HepG2 (cell line): ENCODE measurements at regions not wholly inside any gene's neighbourhood (a gene's known extent, or its start where the extent isn't known, plus 50 kb on each side); places are given as distances from the start of the nearest gene placed in this dataset.

Experiments
- ATAC-seq: fragments of 200-7000 bp; cut with Tn5 transposase; 3 replicates; pipeline ENCODE4 v1.9.1; 2020; ENCODE audit warnings: mild to moderate bottlenecking, moderate library complexity
- BruUV-seq: library from RNA; stranded (reverse); fragments of 400-500 nt; replicated peaks from 2 replicates; lab custom pipeline; 2021; lab: Mats Ljungman, UMichigan
- CTCF ChIA-PET: fragments of 300-600 bp; formaldehyde crosslinking; extraction: SDS; loops from one replicate; lab custom pipeline; 2021; ENCODE audit warnings: low total read pairs, inconsistent platforms, low intra/inter-chr PET ratio; lab: Yijun Ruan, JAX
- POLR2A ChIA-PET: fragments of 350-600 bp; sonication (Branson Sonifier 250); formaldehyde crosslinking; loops from one replicate; lab custom pipeline; 2020; ENCODE audit warnings: antibody characterized with exemption, inconsistent platforms; lab: Yijun Ruan, JAX
- DNase-seq: peaks from one replicate; pipeline ENCODE4 v3.0.0-alpha.2; 2015; ENCODE audit warnings: low spot score
- FAIRE-seq: peaks from 3 replicates; lab custom pipeline; 2011; peaks lifted over from hg19 to GRCh38; lab: Jason Lieb, UNC
- H2AFZ ChIP-seq: one replicate; pipeline ENCODE4 v1.6.1; 2011; ENCODE audit warnings: low read length, inconsistent platforms
- H3K27ac ChIP-seq: fragments of 300-600 bp; 3 replicates; pipeline ENCODE4 v1.8.0; 2011; ENCODE audit warnings: mixed run types, mild to moderate bottlenecking, mixed read lengths, low read length, inconsistent platforms; ENCODE audit not compliant: insufficient read depth; ENCODE audit errors: extremely low read length
- H3K27me3 ChIP-seq, 2 experiments: fragments of 200-600 bp in 1 of 2; 2 replicates in 1 of 2; 3 replicates in 1 of 2; pipeline versions ENCODE4 v1.6.0 to v1.8.0; 2011; ENCODE audit warnings: low read length in 2 of 2, mild to moderate bottlenecking in 2 of 2, moderate library complexity in 2 of 2, inconsistent platforms in 1 of 2; ENCODE audit not compliant: insufficient read depth in 2 of 2, control insufficient read depth in 1 of 2
- H3K36me3 ChIP-seq, 2 experiments: fragments of 200-600 bp in 1 of 2; replicated peaks in 1 of 2; 2 replicates in 1 of 2; 3 replicates in 1 of 2; pipeline versions ENCODE4 v1.5.1 to v1.8.0; 2011; ENCODE audit warnings: low read length in 2 of 2, inconsistent platforms in 1 of 2; ENCODE audit not compliant: insufficient read depth in 2 of 2, control insufficient read depth in 1 of 2
- H3K4me1 ChIP-seq: 2 replicates; pipeline ENCODE4 v1.5.1; 2012; ENCODE audit warnings: low read length, inconsistent platforms; ENCODE audit not compliant: insufficient read depth
- H3K4me2 ChIP-seq: 2 replicates; pipeline ENCODE4 v1.6.0; 2011; ENCODE audit warnings: low read depth, low read length, inconsistent platforms
- H3K4me3 ChIP-seq, 3 experiments: fragments of 200-600 bp in 1 of 3; sonication (generic), shearing (Covaris generic) in 1 of 3; replicated peaks in 1 of 3; 2 replicates each; pipeline ENCODE4 v1.5.1; 2011 to 2016; ENCODE audit warnings: low read length in 3 of 3, inconsistent platforms in 2 of 3, low read depth in 2 of 3, mild to moderate bottlenecking in 2 of 3, control low read depth in 1 of 3, mixed read lengths in 1 of 3; ENCODE audit not compliant: insufficient read depth in 1 of 3
- H3K79me2 ChIP-seq: one replicate; pipeline ENCODE4 v1.6.1; 2011; ENCODE audit warnings: low read length, inconsistent platforms; ENCODE audit not compliant: insufficient read depth
- H3K9ac ChIP-seq: 2 replicates; pipeline ENCODE4 v1.6.0; 2011; ENCODE audit warnings: mild to moderate bottlenecking, low read depth, low read length, inconsistent platforms; ENCODE audit not compliant: insufficient read depth
- H3K9me3 ChIP-seq: 2 replicates; pipeline ENCODE4 v1.5.1; 2012; ENCODE audit warnings: mild to moderate bottlenecking, low read length
- H4K20me1 ChIP-seq: 2 replicates; pipeline ENCODE4 v1.6.0; 2011; ENCODE audit warnings: inconsistent platforms, mild to moderate bottlenecking, low read length, moderate library complexity; ENCODE audit not compliant: insufficient read depth
- EZH2 ChIP-seq: conservative IDR thresholded peaks from 2 replicates; pipeline ENCODE4 v1.6.1; 2012; ENCODE audit warnings: mild to moderate bottlenecking, low read depth, low read length, moderate library complexity
- NONO ChIP-seq, 2 experiments: fragments of 450-650 bp in 1 of 2; sonication (generic) in 1 of 2; formaldehyde crosslinking in 1 of 2; IDR thresholded peaks in 1 of 2; conservative IDR thresholded peaks in 1 of 2; 2 replicates each; pipeline versions ENCODE4 v1.6.1 to v1.8.0; 2017 to 2022; ENCODE audit warnings: mild to moderate bottlenecking in 1 of 2, missing genetic modification reagents in 1 of 2, moderate library complexity in 1 of 2
- SATB2 ChIP-seq: sonication (generic); formaldehyde crosslinking; IDR thresholded peaks from 2 replicates; pipeline ENCODE4 v1.5.0; 2020; ENCODE audit warnings: missing genetic modification reagents
- SMARCE1 ChIP-seq: fragments of 450-650 bp; IDR thresholded peaks from 2 replicates; pipeline ENCODE4 v1.6.1; 2017; ENCODE audit warnings: borderline replicate concordance
- SOX13 ChIP-seq, 3 experiments: fragments of 450-650 bp in 1 of 3; sonication (generic) in 1 of 3; formaldehyde crosslinking in 1 of 3; IDR thresholded peaks in 2 of 3; conservative IDR thresholded peaks in 1 of 3; 2 replicates each; pipeline versions ENCODE4 v1.5.0 to v1.6.1; 2016 to 2020; ENCODE audit warnings: antibody characterized with exemption in 1 of 3, mild to moderate bottlenecking in 1 of 3, missing compliant biosample characterization in 1 of 3, missing genetic modification reagents in 1 of 3, moderate library complexity in 1 of 3
- TCF12 ChIP-seq, 2 experiments: fragments of 450-650 bp in 1 of 2; sonication (generic) in 1 of 2; formaldehyde crosslinking in 1 of 2; IDR thresholded peaks; 2 replicates each; pipeline versions ENCODE4 v1.6.1 to v1.8.0; 2017 to 2022; ENCODE audit warnings: antibody characterized with exemption in 1 of 2, mild to moderate bottlenecking in 1 of 2, missing genetic modification reagents in 1 of 2, moderate library complexity in 1 of 2
- THYN1 ChIP-seq: sonication (generic); formaldehyde crosslinking; IDR thresholded peaks from 2 replicates; pipeline ENCODE4 v1.8.1; 2023; ENCODE audit warnings: low read depth, mild to moderate bottlenecking, moderate library complexity, missing genetic modification reagents, borderline replicate concordance
- ZBTB20 ChIP-seq: sonication (generic); formaldehyde crosslinking; IDR thresholded peaks from 2 replicates; pipeline ENCODE4 v1.8.1; 2023; ENCODE audit warnings: missing genetic modification reagents, low read depth, mild to moderate bottlenecking, borderline replicate concordance
- ZNF563 ChIP-seq: sonication (generic); formaldehyde crosslinking; IDR thresholded peaks from 2 replicates; pipeline ENCODE4 v1.8.0; 2022; ENCODE audit warnings: mild to moderate bottlenecking, moderate library complexity, missing genetic modification reagents
- WGBS: methylation state at CpG from one replicate; pipeline ENCODE4 v1.1.6; 2017; ENCODE audit warnings: low lambda C conversion rate; 5-methylcytosine and 5-hydroxymethylcytosine counted together
- in situ Hi-C: cut with HindIII; loops from 2 replicates; pipeline ENCODE4 v1.10.0; 2017; ENCODE audit warnings: low pct_unique_long_range_greater_than_20kb; ENCODE audit not compliant: extremely low pct_ligation_motif_present
- intact Hi-C: fragments of 100-400 bp; cut with micrococcal nuclease; formaldehyde crosslinking; loops from one replicate; pipeline ENCODE4 v1.10.0; 2022; ENCODE audit not compliant: unreplicated experiment
- TF ChIP-seq, protein P1 (sequence below): sonication (generic); formaldehyde crosslinking; IDR thresholded peaks from 2 replicates; pipeline ENCODE4 v1.4.0; 2020; ENCODE audit warnings: mild to moderate bottlenecking, missing genetic modification reagents
- TF ChIP-seq, protein P2 (sequence below): IDR thresholded peaks from 2 replicates; pipeline ENCODE4 v1.6.1; 2016; ENCODE audit warnings: missing compliant biosample characterization, missing genetic modification reagents, borderline replicate concordance

GRCh38 chr20:59377842-59378241 is 77.4 kb downstream of the EDN3 start (continued):
- TF ChIP-seq SOX13 (IDR thresholded peaks at IDR 0.05) (no peak), SOX13 (CRISPR knock-in tag; conservative IDR thresholded peaks at IDR 0.05 in 1 of 2, IDR thresholded peaks at IDR 0.05 in 1 of 2) (no peak), ZNF563 (CRISPR knock-in tag) (no peak), NONO (IDR thresholded peaks at IDR 0.05) (no peak), NONO (CRISPR knock-in tag; conservative IDR thresholded peaks at IDR 0.05) (no peak)
- TF ChIP-seq, protein P1, sequence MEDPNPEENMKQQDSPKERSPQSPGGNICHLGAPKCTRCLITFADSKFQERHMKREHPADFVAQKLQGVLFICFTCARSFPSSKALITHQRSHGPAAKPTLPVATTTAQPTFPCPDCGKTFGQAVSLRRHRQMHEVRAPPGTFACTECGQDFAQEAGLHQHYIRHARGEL (CRISPR knock-in tag) = no peak
- TF ChIP-seq, protein P2, sequence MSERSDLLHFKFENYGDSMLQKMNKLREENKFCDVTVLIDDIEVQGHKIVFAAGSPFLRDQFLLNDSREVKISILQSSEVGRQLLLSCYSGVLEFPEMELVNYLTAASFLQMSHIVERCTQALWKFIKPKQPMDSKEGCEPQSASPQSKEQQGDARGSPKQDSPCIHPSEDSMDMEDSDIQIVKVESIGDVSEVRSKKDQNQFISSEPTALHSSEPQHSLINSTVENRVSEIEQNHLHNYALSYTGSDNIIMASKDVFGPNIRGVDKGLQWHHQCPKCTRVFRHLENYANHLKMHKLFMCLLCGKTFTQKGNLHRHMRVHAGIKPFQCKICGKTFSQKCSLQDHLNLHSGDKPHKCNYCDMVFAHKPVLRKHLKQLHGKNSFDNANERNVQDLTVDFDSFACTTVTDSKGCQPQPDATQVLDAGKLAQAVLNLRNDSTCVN (CRISPR knock-in tag) = no peak
- TF ChIP-seq, all 625 proteins: peak for 0

GRCh38 chr20:59378396-59378795 is 78.0 kb downstream of the EDN3 start:
- DNase-seq (no peak), FAIRE-seq (no peak), ATAC-seq (no peak)
- TF ChIP-seq ZBTB20 (CRISPR knock-in tag) (no peak), THYN1 (no peak), TCF12 (IDR thresholded peaks at IDR 0.05) (no peak), TCF12 (CRISPR knock-in tag; IDR thresholded peaks at IDR 0.05) (no peak), SMARCE1 (no peak), SATB2 (CRISPR knock-in tag) (no peak), EZH2 (no peak)
- H3K4me3 ChIP-seq = no peak overlapping the region
- in situ Hi-C loops = no loop called here
- peaks cover 0 to 35% of the 10 kb centered on the region in 2 experiments; a peak in 4 of 5 replicates for H3K27me3 ChIP-seq
- H3K9ac ChIP-seq = no peak overlapping the region
- no peak overlapping the region for H3K27ac ChIP-seq
- ChIA-PET CTCF (no interaction called here), POLR2A (no interaction called here)
- H3K36me3 ChIP-seq = no peaks in the 10 kb centered on the region
- intact Hi-C loops = no loop called here
- no peaks in the 10 kb centered on the region for H4K20me1 ChIP-seq
- no peaks in the 10 kb centered on the region for H3K79me2 ChIP-seq
- H2AFZ ChIP-seq = no peak overlapping the region
- no peaks in the 10 kb centered on the region for H3K9me3 ChIP-seq
- no TSS peak for BruUV-seq
- H3K4me1 ChIP-seq = no peaks in the 10 kb centered on the region
- H3K4me2 ChIP-seq = no peak overlapping the region
- WGBS = 3% methylated on average over 1 of the region's 1 CpG
